Transverse colon (tissue), 4 donors: ENCODE measurements at regions not wholly inside any gene's neighbourhood (a gene's known extent, or its start where the extent isn't known, plus 50 kb on each side); places are given as distances from the start of the nearest gene placed in this dataset.

Experiments
- DNase-seq: peaks from one replicate; pipeline ENCODE4 v3.0.0-alpha.2; 2019
- H3K27ac ChIP-seq, 4 donors: fragments of 200-600 bp; sonication (generic); 2 replicates each; pipeline ENCODE4 v1.5.1; 2016 to 2018; ENCODE audit warnings: inconsistent platforms in 4 of 4
- H3K27me3 ChIP-seq: fragments of 200-600 bp; sonication (generic); 2 replicates; pipeline ENCODE4 v1.5.1; 2017; ENCODE audit warnings: inconsistent platforms
- H3K36me3 ChIP-seq, 4 donors: fragments of 200-600 bp; sonication (generic); 2 replicates each; pipeline ENCODE4 v1.5.1; 2017 to 2019; ENCODE audit warnings: inconsistent platforms in 4 of 4
- H3K4me1 ChIP-seq, 4 donors: fragments of 200-600 bp; sonication (generic); 2 replicates each; pipeline ENCODE4 v1.5.1; 2017 to 2020; ENCODE audit warnings: inconsistent platforms in 4 of 4
- H3K4me3 ChIP-seq, 4 donors: fragments of 200-600 bp; sonication (generic); 1 replicate in 1 of 4; 2 replicates in 3 of 4; pipeline versions ENCODE4 v1.5.1 to v1.6.1; 2017 to 2019; ENCODE audit warnings: inconsistent platforms in 4 of 4
- H3K9me3 ChIP-seq, 2 donors: fragments of 200-600 bp; sonication (generic); 2 replicates each; pipeline ENCODE4 v1.5.1; 2017 to 2019; ENCODE audit warnings: inconsistent platforms in 2 of 2
- CTCF ChIP-seq, 5 experiments: fragments of 200-600 bp in 3 of 5; fragments of 450-650 bp in 2 of 5; sonication (generic) in 3 of 5; IDR thresholded peaks; 1 replicate in 2 of 5; 2 replicates in 3 of 5; pipeline ENCODE4 v1.5.1; 2016 to 2017; ENCODE audit warnings: antibody characterized with exemption in 5 of 5, inconsistent platforms in 3 of 5, mild to moderate bottlenecking in 2 of 5, moderate library complexity in 1 of 5
- EP300 ChIP-seq: sonication (generic); formaldehyde crosslinking; IDR thresholded peaks from one replicate; pipeline ENCODE4 v1.6.1; 2017; ENCODE audit warnings: antibody characterized with exemption, low read depth
- POLR2A ChIP-seq: fragments of 450-650 bp; IDR thresholded peaks from one replicate; pipeline ENCODE4 v1.6.1; 2016; ENCODE audit warnings: antibody characterized with exemption, mild to moderate bottlenecking, moderate library complexity
- POLR2AphosphoS5 ChIP-seq, 3 donors: sonication (generic); formaldehyde crosslinking; IDR thresholded peaks; one replicate each; pipeline ENCODE4 v1.6.1; 2016; ENCODE audit warnings: antibody characterized with exemption in 3 of 3
- WGBS, 2 donors: methylation state at CpG; one replicate each; pipeline ENCODE4 v1.1.5; 2018; ENCODE audit warnings: low coverage in 1 of 2; 5-methylcytosine and 5-hydroxymethylcytosine counted together
- in situ Hi-C, 4 donors: fragments of 200-750 bp; cut with MboI; loops; one replicate each; pipeline versions ENCODE4 v1.15.0 to v1.15.1; 2017; ENCODE audit warnings: low sequenced_read_pairs in 3 of 4, low pct_ligation_motif_present in 1 of 4, low pct_unique_long_range_greater_than_20kb in 1 of 4
- intact Hi-C: fragments of 100-400 bp; cut with DNase I; formaldehyde crosslinking; loops from one replicate; pipeline ENCODE4 v1.15.1; 2023; ENCODE audit warnings: low total_unique reads

GRCh38 chr3:165640031-165640430, 197.2 kb downstream of the BCHE start:
- H3K4me1 ChIP-seq = peaks cover 0 to 17% (median 9%) of the 10 kb centered on the region in 4 donors
- H3K27me3 ChIP-seq = no peaks in the 10 kb centered on the region
- no peaks in the 10 kb centered on the region for H3K36me3 ChIP-seq
- intact Hi-C loops = no loop called here
- no peaks in the 10 kb centered on the region for H3K9me3 ChIP-seq
- WGBS, 2 donors = 45 to 67% methylated on average over 1 of the region's 1 CpG
- no peak overlapping the region for H3K4me3 ChIP-seq
- TF ChIP-seq POLR2A = no peak
- no peak for TF ChIP-seq EP300
- TF ChIP-seq CTCF (IDR thresholded peaks at IDR 0.05) = no peak
- TF ChIP-seq POLR2AphosphoS5 (IDR thresholded peaks at IDR 0.05) = no peak
- no peak overlapping the region for H3K27ac ChIP-seq
- in situ Hi-C loops = no loop called here
- DNase-seq = no peak

GRCh38 chr3:165638034-165638433, 199.2 kb downstream of the BCHE start:
- DNase-seq = no peak
- no peak overlapping the region for H3K27ac ChIP-seq
- H3K36me3 ChIP-seq = no peaks in the 10 kb centered on the region
- H3K27me3 ChIP-seq = no peaks in the 10 kb centered on the region
- no peaks in the 10 kb centered on the region for H3K9me3 ChIP-seq
- WGBS, 2 donors = 88 to 96% methylated on average over 6 of the region's 6 CpGs
- no peak for TF ChIP-seq POLR2A
- no peak for TF ChIP-seq POLR2AphosphoS5 (IDR thresholded peaks at IDR 0.05)
- TF ChIP-seq CTCF (IDR thresholded peaks at IDR 0.05) = no peak
- no peak for TF ChIP-seq EP300
- peaks cover 0 to 7% (median 2%) of the 10 kb centered on the region in 4 donors for H3K4me1 ChIP-seq
- intact Hi-C loops = no loop called here
- H3K4me3 ChIP-seq = no peak overlapping the region
- in situ Hi-C loops = no loop called here

GRCh38 chr3:165636684-165637015, 200.6 kb downstream of the BCHE start:
- H3K4me3 ChIP-seq = no peak overlapping the region
- H3K36me3 ChIP-seq = no peaks in the 10 kb centered on the region
- intact Hi-C loops (no loop called here), in situ Hi-C loops (no loop called here)
- H3K27me3 ChIP-seq = no peaks in the 10 kb centered on the region
- no peak for DNase-seq
- no peak overlapping the region for H3K27ac ChIP-seq
- 60 to 75% methylated on average over 1 of the region's 1 CpG for WGBS, 2 donors
- H3K4me1 ChIP-seq = no peaks in the 10 kb centered on the region
- TF ChIP-seq POLR2AphosphoS5 (IDR thresholded peaks at IDR 0.05) (no peak), CTCF (IDR thresholded peaks at IDR 0.05) (no peak), EP300 (no peak), POLR2A (no peak)
- no peaks in the 10 kb centered on the region for H3K9me3 ChIP-seq

- Histone ChIP-seq H3K36me3 (no peaks in the 10 kb centered on the region), H3K4me3 (no peak overlapping the region), H3K9me3 (no peaks in the 10 kb centered on the region), H3K4me1 (no peaks in the 10 kb centered on the region), H3K27ac (no peak overlapping the region), H3K27me3 (no peaks in the 10 kb centered on the region)
- no peak for DNase-seq
- intact Hi-C loops = no loop called here
- no peak for TF ChIP-seq EP300
- no peak for TF ChIP-seq CTCF (IDR thresholded peaks at IDR 0.05)
- TF ChIP-seq POLR2A = no peak
- no peak for TF ChIP-seq POLR2AphosphoS5 (IDR thresholded peaks at IDR 0.05)
- WGBS, 2 donors = 69 to 74% methylated on average over 4 to 5 of the region's 5 CpGs
- in situ Hi-C loops = no loop called here
These were observed 201.2 kb downstream of the BCHE start for GRCh38 chr3:165635791-165636683.
